GM19463 (cell line): ENCODE measurements at regions not wholly inside any gene's neighbourhood (a gene's known extent, or its start where the extent isn't known, plus 50 kb on each side); places are given as distances from the start of the nearest gene placed in this dataset.

ENCODE experiments used
- ATAC-seq: cut with Tn5 transposase; IDR thresholded peaks from one replicate; pipeline ENCODE4 v1.9.1; 2021; ENCODE audit warnings: mild to moderate bottlenecking, moderate library complexity; ENCODE audit not compliant: unreplicated experiment

DNA sequence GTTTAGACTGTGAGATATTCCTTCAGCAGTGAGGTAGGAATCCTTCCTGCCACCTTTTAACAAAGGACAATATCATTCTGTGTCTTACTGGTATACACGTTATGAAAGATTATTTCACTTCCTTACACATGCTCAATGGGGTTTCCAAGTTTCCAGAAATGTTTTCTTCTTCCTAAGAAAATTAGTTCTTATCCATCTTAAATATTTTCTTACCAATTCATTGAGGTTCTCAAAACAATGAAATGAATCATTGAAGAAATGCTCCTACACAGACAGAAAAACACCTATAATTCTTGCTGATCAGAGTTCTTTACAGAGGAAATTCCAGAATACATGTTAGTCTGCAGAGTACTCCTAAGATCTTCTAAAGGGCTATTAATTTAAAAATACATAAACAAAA, 51.4 kb upstream of the SEC61G start:
- ATAC-seq: no peak

GRCh38 chr7:54811041-54811845, 52.2 kb upstream of the SEC61G start:
- ATAC-seq: no peak

GRCh38 chr7:54811846-54812254, 52.8 kb upstream of the SEC61G start:
- no peak for ATAC-seq

DNA sequence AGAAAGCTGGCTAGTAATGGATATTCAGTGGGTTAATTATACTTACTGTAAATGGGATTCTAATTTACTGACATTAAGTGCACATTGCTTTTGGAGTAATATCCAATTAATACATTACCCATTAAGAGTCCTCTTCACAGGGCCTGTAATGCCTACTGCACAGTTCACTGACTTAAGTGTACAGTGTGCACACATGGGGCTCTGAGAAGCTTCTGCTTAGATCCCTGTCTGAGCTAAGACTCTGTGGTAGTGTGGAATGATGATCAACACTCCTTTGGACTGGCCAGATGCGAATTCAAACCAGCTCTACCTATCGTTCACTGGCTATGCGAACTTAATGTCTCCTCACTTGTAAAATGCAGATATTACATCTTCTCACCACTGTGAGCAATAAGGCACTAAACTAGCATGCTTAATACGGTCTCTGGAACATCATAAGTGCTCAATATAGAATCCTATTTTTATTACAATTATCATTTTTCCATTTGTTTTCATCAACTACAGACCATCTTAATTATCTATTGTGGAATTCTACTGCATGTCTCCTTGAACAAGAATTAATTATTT, 53.8 kb upstream of the SEC61G start:
- no peak for ATAC-seq

DNA sequence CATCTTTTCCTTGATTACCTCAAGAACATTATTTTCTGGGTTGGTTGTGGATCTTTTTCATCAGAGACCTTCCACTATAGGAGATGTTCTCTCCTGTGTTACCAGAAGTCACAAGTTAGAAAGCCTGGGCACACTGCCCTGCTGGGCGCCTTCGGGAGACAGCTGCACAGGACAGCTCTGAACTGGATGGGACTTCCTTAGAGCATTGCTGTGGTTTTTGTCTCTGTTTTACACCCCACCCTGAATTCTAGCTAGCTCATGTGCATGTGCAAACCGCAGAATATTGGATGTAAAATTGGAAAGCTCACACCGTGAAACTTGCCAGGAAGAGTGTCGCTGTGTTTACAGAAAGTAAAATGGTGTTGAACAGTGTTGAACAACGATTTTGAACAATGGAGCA, 54.4 kb upstream of the SEC61G start:
- ATAC-seq: no peak

- ATAC-seq: no peak
Observed at GRCh38 chr7:54814401-54814800, 55.4 kb upstream of the SEC61G start.

GRCh38 chr7:54817152-54817551, 58.1 kb upstream of the SEC61G start:
- no peak for ATAC-seq

DNA sequence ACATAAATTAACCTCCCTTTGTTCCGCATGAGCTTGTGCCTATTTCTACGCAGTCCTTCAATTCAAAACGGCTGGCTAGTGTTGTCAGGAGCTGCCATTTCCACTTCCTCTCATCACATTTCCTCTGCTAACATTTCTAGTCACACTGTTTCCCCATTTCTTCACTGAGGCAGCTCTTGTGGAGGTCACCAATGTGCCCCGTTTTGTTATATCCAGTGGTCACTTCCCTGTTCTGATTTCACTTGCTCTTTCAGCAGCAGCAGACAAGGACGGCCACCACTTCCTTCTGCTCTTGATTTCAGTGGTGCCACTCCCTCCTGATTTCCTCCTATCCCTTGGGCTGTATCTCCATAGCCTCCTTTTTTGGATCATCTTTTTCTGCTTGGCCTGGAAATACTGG, 64.8 kb upstream of the SEC61G start:
- ATAC-seq: no peak

DNA sequence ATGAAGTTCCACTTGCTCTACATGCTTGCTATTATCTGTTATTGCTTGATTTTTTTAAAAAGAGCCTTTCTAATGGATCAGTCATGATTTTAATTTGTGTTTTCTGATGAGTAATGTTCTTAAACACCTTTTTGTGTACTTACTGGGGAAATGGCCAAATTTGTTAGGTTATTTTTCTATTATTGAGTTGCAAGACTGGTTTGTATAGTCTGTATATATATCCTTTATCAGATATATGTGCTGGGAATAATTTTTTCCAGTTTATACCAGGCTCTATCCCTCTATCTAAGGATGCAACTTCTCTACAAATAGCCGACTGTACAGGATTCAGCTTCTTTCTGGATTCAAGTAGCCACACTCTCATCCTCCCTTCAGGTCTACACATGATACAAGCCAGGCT, 65.6 kb upstream of the SEC61G start:
- ATAC-seq: no peak

DNA sequence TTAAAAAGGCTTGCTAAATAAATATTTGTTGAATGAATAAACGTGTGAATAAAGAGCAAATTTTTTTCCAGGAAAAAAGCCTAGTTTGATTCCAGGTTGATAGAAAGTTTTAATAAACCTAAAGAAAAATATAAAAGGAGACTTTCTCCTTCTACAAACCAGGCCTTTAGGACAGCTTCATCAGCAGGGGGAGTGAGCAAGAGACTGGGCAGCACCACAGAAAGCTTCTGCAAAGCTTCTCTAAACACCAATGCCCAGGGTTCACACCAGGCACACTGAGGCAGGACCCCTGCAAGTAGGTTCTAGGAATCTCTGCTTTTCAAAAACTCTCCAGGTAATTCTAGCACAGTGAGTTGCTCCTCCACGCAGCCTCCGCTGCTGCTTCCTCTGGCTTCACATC, 66.4 kb upstream of the SEC61G start:
- no peak for ATAC-seq

DNA sequence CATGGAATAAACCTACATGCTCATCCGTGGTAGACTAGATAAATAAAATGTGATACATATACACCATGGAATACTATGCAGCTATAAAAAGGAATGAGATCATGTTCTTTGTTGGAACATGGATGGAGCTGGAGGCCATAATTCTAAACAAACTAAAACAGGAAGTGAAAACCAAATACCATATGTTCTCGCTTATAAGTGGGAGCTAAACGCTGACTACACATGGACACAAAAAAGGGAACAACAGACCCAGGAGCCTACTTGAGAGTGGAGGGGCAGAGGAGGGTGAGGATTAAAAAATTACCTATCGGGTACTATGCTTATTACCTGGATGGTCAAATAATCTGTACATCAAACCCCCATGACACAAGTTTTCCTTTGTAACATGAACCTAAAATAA, 68.7 kb upstream of the SEC61G start:
- no peak for ATAC-seq

- no peak for ATAC-seq
Observed at GRCh38 chr7:54831046-54831643, 72.1 kb upstream of the SEC61G start.

DNA sequence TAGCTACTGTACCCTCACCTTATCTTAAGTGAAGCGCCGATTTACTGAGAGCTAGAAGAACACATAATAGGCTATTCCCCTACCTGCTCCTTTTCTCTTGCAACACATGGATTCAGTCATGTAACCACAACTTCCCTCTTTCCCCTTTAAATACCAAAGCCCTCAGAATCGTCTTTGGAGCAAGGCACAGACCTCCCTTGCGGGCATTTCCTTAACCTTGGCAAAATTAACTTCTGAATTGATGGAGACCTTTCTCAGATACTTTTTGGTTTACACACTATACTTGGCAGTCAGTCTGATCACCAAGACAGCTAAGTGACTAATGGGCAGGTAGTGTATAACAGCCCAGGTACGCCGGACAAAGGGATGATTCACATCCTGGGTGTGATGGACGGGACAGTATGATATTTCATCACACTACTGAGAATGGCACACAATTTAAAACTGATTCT, 72.7 kb upstream of the SEC61G start:
- ATAC-seq: no peak

- ATAC-seq: no peak
Observed at GRCh38 chr7:54833001-54833467, 74.0 kb upstream of the SEC61G start.

DNA sequence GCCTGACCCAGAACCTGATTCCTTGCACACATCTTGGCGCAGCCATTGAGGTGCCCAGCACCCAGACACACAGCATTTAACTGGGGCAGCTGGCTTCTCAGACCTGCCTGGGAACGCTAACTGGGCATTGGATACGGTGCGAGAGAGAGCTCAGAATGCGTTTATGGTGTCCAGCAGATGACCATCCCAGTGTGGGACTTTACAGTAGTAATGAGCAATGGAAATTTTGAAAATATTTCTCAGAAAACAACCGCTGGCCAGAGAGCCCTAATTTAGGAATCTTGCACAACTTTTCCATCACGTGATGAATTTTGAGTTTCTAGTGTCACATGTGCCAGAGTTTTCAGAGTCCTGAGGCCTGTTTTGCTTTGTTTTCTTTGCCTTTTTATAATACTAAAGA, 78.2 kb upstream of the SEC61G start:
- no peak for ATAC-seq

DNA sequence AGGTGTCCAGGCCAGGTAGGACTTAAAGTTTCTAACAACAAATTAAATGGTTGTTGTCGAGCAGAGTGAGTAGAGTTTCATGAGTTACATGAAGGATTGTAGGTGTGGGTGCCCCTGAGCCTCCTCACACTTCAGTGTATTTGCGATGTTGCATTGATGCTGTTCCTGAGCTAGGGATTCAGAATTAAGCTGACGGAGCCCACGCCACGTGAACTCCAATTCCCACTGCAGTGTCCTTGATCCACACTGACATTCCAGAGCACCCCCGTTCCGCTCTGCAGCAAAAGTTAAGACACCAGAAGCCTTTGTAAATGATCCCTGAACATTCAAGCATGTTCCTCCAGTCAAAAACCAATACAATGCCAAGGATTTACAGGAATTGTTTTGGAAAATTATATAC, 78.8 kb upstream of the SEC61G start:
- ATAC-seq: no peak

DNA sequence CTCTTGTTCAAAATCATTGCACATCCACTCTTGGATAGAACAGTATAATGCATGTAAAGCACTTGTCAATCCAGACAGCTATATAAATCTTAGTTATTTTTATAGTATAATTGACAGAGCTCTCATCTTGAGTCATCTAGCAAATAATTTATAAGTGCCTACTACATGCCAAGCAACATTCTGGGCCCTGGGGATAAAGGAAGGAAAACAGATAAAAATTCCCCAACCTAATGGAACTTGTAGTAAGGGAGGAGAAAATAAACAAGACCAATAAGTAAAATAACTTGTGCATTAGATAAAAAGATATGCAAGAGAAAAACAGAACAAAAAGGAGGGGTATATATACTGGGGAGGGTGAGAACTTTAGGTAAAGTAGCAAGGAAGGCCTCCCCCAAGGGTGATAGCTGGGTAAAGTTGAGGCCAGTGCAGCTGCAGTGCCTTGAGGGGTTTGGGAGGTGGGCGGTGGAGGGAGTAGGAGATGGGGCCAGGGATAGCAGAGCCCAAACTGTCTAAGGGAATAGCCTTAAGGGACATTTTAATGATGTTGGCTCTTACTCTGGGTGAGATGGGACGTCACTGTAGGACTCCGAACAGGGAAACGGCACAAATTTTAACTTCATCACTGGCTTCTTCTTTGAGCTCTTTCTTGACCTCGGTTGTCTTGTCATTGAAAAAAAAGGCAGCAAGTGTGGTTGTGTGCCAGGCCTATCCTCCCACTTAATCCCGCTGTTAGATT, 79.3 kb upstream of the SEC61G start:
- no peak for ATAC-seq

DNA sequence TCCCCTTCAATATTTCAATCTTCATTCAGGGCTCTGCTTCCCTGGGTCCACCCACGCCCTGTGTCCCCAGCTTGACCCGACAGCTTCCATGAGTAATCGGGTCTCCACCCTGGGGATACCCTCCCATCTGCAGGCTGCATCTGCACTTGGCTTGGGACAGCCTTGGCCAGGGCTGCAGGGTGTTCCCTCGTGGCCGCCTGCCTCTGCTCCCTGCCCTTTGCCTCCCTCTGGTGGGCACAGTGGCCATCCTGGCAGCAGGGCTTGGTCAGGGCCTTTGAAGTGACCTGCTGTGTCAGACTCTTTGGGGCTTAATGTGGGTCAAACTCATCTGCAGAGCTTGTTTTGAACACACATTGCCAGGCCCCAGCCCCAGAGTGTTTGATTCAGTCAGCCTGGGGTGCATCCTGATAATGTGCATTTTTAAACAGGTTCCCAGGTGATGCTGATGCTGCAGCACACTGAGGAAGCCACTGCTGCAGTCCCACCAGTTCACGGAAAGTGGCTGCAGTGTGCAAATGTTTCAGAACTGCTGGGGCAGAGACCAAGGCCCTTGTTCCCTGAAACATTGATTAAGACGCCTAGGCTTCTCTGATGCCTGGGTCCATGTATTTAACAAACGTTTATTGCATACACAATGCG, 80.7 kb upstream of the SEC61G start:
- peak; percentile 42 for ATAC-seq

DNA sequence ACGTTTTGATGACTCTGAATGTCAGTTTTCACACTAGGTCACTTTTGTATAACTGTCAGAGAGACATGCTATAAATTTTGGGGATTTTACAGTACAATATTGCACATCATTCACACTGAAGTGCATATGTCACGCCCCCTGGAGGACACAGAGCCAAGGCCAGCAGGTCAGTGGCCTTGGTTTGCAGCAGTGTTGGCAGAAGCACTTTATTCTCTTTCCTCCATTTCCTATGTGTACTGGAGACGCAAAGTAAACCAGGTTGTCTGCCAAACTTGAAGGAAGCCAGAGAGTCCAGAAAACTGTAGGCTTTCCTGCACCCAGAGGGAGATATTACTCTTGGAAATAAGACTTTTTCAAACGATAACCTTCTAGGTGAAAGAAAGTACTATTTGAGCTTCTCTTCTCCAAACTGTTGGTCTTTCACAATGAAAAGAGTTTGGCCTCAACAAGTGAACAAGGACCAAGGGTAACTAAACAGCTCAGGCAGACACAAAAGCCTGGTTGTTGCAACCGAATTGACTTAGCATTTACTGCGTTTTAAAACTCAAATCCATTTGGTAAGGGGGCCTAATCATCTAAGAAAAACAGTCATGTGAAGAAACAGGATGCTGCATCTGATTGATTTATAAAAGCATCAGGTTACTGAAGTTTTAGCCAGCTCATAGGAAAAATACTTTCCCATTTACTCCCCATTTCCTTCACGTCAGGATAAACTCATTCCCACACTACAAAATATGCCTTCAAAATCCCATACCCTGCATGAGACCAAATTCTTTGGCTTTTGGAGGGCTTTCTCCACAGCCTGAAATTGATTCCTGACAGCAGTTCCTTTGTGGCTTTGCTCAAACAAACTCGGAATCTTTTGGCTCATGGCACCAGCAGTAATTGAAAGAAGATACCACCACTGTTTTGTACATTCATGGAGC, 83.0 kb upstream of the SEC61G start:
- ATAC-seq: no peak

DNA sequence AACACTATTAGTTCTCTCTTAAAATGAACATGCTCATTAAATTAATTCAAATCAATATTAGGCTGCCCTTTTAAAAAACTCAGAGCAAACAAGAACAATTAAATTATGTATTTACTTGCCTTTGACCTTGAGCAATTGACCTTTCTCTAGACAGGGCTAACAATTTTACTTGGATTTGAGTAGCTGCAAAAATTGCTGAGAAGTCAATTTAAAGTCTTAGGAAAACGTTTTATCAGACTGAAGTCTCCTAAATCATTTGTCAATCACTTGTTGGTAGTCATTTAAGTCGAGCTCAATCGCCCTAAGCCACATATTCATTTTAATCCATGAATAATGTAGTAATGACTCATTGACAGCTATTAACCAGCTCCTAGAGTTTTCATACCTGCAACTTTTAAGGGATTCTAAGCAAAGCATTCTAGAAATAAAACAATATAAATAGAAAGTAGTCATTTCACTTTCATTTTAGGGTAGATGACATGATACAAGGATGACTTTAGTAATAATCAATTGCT, 84.9 kb upstream of the SEC61G start:
- no peak for ATAC-seq
